Duodenal mucosa (tissue), 2 donors: ENCODE measurements at regions not wholly inside any gene's neighbourhood (a gene's known extent, or its start where the extent isn't known, plus 50 kb on each side); places are given as distances from the start of the nearest gene placed in this dataset.
"Not testable (repeated sequence)": the region's sequence is repeated elsewhere in the genome, so short reads cannot be mapped to it uniquely, and the experiment has no call there.

Experiments used
- H3K27ac ChIP-seq: one replicate; pipeline ENCODE4 v1.7.0; 2013; ENCODE audit warnings: low read depth, low read length
- H3K27me3 ChIP-seq, 2 donors: one replicate each; pipeline ENCODE4 v1.7.0; 2013; ENCODE audit warnings: low read length in 2 of 2, control low read depth in 1 of 2; ENCODE audit not compliant: insufficient read depth in 2 of 2, control insufficient read depth in 1 of 2
- H3K36me3 ChIP-seq, 2 donors: one replicate each; pipeline ENCODE4 v1.7.0; 2013; ENCODE audit warnings: low read length in 2 of 2, control low read depth in 1 of 2; ENCODE audit not compliant: insufficient read depth in 2 of 2, control insufficient read depth in 1 of 2
- H3K4me1 ChIP-seq, 2 donors: one replicate each; pipeline ENCODE4 v1.7.0; 2013; ENCODE audit warnings: low read length in 2 of 2, control low read depth in 1 of 2; ENCODE audit not compliant: insufficient read depth in 2 of 2, control insufficient read depth in 1 of 2
- H3K4me3 ChIP-seq, 2 donors: one replicate each; pipeline ENCODE4 v1.7.0; 2013; ENCODE audit warnings: low read length in 2 of 2, low read depth in 1 of 2
- H3K9ac ChIP-seq, 2 donors: one replicate each; pipeline ENCODE4 v1.7.0; 2013; ENCODE audit warnings: low read length in 2 of 2, low read depth in 1 of 2
- H3K9me3 ChIP-seq, 2 donors: one replicate each; pipeline ENCODE4 v1.7.0; 2013; ENCODE audit warnings: low read length in 2 of 2, control low read depth in 1 of 2; ENCODE audit not compliant: control insufficient read depth in 1 of 2

- H3K4me1 ChIP-seq, H3K9me3 ChIP-seq, H3K36me3 ChIP-seq, H3K4me3 ChIP-seq, H3K27me3 ChIP-seq, H3K9ac ChIP-seq, H3K27ac ChIP-seq: not testable (repeated sequence)
These were observed 86.9 kb upstream of the GOLGA6L6 start for GRCh38 chr15:20628538-20628937.

GRCh38 chr15:20625469-20625868 is 83.9 kb upstream of the GOLGA6L6 start:
- not testable (repeated sequence) for H3K27me3 ChIP-seq, H3K9ac ChIP-seq

GRCh38 chr15:20624085-20624484 is 82.5 kb upstream of the GOLGA6L6 start:
- not testable (repeated sequence) for H3K4me3 ChIP-seq, H3K4me1 ChIP-seq, H3K36me3 ChIP-seq, H3K9me3 ChIP-seq, H3K9ac ChIP-seq, H3K27ac ChIP-seq, H3K27me3 ChIP-seq

More at GRCh38 chr15:20625469-20625868, 83.9 kb upstream of the GOLGA6L6 start:
- not testable (repeated sequence) for H3K36me3 ChIP-seq, H3K9me3 ChIP-seq, H3K4me3 ChIP-seq, H3K27ac ChIP-seq, H3K4me1 ChIP-seq

- H3K4me1 ChIP-seq, H3K27me3 ChIP-seq, H3K9ac ChIP-seq, H3K9me3 ChIP-seq, H3K4me3 ChIP-seq, H3K36me3 ChIP-seq, H3K27ac ChIP-seq: not testable (repeated sequence)
These were observed 80.5 kb upstream of the GOLGA6L6 start for GRCh38 chr15:20622117-20622516.

GRCh38 chr15:20614549-20614948 is 72.9 kb upstream of the GOLGA6L6 start:
- not testable (repeated sequence) for H3K4me3 ChIP-seq, H3K27ac ChIP-seq, H3K27me3 ChIP-seq, H3K9me3 ChIP-seq, H3K4me1 ChIP-seq, H3K9ac ChIP-seq, H3K36me3 ChIP-seq

- H3K36me3 ChIP-seq, H3K4me3 ChIP-seq, H3K27ac ChIP-seq, H3K9me3 ChIP-seq, H3K27me3 ChIP-seq, H3K9ac ChIP-seq, H3K4me1 ChIP-seq: not testable (repeated sequence)
These were observed 71.2 kb upstream of the GOLGA6L6 start for GRCh38 chr15:20612796-20613195.

GRCh38 chr15:20612356-20612755 is 70.8 kb upstream of the GOLGA6L6 start:
- H3K4me1 ChIP-seq, H3K9ac ChIP-seq, H3K27ac ChIP-seq, H3K36me3 ChIP-seq, H3K4me3 ChIP-seq, H3K9me3 ChIP-seq, H3K27me3 ChIP-seq: not testable (repeated sequence)

- not testable (repeated sequence) for H3K9ac ChIP-seq, H3K27ac ChIP-seq, H3K4me1 ChIP-seq, H3K27me3 ChIP-seq, H3K4me3 ChIP-seq, H3K9me3 ChIP-seq, H3K36me3 ChIP-seq
These were observed 70.2 kb upstream of the GOLGA6L6 start for GRCh38 chr15:20611667-20612290.

- H3K9ac ChIP-seq, H3K27me3 ChIP-seq, H3K4me3 ChIP-seq, H3K4me1 ChIP-seq, H3K9me3 ChIP-seq, H3K27ac ChIP-seq, H3K36me3 ChIP-seq: not testable (repeated sequence)
These were observed 66.6 kb upstream of the GOLGA6L6 start for GRCh38 chr15:20608179-20608578.

- not testable (repeated sequence) for H3K4me3 ChIP-seq, H3K36me3 ChIP-seq, H3K9ac ChIP-seq, H3K27me3 ChIP-seq, H3K4me1 ChIP-seq, H3K9me3 ChIP-seq, H3K27ac ChIP-seq
These were observed 55.6 kb upstream of the GOLGA6L6 start for GRCh38 chr15:20597245-20597644.

GRCh38 chr15:20594219-20594618 is 52.6 kb upstream of the GOLGA6L6 start:
- H3K36me3 ChIP-seq = not testable (repeated sequence)

More at GRCh38 chr15:20594219-20594618, 52.6 kb upstream of the GOLGA6L6 start:
- H3K9ac ChIP-seq, H3K4me1 ChIP-seq, H3K27me3 ChIP-seq, H3K9me3 ChIP-seq, H3K27ac ChIP-seq, H3K4me3 ChIP-seq: not testable (repeated sequence)
